GDM1 (cell line): ENCODE measurements at regions not wholly inside any gene's neighbourhood (a gene's known extent, or its start where the extent isn't known, plus 50 kb on each side); places are given as distances from the start of the nearest gene placed in this dataset.

Experiments
- DNase-seq: peaks from one replicate; lab custom pipeline; 2025; lab: John Stamatoyannopoulos, UW

DNA sequence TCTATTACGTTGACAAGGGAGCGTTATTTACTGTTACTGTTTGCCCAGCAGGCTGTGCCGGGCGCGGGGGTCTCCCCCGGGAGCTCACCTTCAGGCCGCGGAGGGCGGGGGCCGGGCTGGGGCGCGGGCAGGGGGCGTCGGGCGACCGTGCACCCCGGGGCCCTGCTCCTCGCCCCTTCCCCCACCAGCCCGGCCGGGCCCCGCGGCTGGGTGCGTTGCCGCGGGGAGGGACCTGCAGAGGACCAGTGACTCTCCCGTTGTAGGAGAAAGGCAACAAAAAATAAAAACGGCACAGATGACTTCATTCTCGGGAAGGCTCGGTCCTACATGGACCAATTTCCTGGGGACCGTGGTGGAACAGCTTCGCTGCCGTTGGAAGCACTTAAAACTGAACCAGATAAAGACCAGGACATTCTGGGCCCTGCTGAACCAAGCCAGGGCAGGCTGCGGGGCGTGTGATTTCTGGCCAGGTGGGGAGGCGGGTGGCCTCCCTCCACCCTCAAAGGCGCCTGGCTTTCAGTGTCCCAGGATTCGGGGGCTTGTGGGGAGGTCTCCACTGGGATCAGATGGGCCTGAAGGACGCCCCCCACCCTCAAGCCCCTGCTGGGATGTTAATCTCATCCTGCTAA is 57.4 kb downstream of the IGLL1 start:
- DNase-seq, result no peak

DNA sequence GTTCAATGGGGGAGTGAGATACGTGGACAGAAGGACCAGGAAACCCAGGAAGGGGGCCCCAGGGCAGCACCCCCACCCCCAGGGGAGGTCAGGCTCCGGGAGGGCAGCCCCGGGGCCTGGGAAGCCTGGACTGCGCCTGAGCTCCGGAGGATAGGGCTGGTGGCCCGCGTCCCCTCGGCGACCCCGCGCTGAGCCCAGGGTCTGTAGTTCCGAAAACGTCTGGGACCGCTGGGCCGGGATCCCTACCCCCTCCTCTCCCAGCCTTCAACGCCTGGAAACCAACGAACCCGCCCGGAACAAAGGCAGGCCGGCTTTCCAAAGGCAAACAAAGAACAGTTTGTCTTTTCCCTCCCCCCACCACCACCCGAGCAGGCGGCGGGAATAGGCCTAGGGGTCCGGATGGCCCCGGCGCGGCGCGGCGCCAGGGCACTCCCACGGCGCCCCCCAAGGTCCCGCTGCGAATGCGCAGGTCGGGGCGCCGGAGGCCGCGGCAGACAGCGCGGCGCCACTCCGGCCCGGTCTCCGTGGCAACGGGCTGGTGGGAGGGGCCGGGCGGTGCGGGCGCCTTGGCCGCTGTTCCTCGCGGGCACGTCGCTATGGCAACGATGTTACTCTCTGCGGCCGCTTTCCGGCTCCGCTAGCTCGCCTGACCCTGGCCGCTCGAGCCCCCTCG is 58.5 kb downstream of the IGLL1 start:
- peak; percentile 98 for DNase-seq

DNA sequence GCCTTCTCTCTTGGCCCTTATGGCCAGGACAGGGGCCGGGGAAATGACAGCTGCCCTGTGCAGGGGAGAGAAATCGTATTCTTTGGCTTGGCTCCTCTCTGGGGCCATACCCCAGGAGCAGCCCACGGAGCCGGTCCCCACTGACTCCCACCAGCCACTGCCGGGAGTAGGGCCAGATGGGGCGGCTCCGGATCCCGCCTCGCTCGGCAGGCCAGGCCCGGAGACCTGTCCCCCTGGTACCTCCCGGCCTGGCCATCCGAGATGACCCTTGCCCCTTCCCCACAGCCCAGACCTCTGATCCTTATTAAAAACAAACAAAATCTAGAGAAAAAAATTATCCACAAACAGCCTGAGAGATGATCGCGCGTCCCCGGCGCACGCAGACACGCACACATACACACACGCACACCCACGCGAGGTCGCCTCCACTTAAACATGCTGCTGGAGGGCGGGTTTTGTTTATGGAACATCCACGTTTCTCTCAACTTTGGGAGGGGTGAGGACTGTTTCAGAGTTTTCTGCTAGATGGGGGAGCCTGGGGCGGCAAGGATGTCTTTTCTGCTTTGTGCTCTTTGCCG is 59.1 kb downstream of the IGLL1 start:
- DNase-seq, result peak; percentile 53

DNA sequence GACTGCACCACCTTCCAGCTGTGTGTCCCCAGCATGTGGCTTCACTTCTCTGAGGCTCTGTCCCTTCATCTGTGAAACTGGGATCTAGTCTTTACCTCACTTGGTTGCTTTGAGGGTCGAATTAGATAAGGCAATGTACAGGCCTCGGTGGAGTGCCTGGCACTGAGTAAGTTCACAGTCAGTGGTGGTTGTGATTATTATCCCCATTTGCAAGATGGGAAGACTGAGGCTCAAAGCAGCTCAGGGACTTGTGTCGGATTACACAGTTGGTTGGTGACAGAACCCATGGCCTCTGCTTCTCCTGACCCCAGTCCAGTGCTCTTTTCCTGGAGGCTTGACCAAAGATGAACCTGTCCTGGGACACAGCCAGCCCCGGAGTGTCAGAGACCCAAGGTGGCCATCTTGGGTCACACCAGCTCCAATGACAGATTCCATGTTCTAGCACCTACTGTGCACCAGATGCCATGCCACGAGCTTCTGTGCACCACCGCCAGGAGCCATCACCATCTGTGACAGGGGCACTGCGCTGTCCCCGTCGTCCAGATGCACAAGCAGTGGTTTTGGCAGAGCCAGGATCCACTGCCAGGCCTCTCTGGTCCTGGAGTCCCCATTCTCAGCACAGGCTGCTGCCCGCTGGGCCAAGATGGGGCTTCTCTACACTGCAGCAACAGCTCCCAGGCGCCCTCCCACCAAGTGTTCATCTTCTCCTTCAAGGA is 60.5 kb downstream of the IGLL1 start:
- DNase-seq, result no peak

DNA sequence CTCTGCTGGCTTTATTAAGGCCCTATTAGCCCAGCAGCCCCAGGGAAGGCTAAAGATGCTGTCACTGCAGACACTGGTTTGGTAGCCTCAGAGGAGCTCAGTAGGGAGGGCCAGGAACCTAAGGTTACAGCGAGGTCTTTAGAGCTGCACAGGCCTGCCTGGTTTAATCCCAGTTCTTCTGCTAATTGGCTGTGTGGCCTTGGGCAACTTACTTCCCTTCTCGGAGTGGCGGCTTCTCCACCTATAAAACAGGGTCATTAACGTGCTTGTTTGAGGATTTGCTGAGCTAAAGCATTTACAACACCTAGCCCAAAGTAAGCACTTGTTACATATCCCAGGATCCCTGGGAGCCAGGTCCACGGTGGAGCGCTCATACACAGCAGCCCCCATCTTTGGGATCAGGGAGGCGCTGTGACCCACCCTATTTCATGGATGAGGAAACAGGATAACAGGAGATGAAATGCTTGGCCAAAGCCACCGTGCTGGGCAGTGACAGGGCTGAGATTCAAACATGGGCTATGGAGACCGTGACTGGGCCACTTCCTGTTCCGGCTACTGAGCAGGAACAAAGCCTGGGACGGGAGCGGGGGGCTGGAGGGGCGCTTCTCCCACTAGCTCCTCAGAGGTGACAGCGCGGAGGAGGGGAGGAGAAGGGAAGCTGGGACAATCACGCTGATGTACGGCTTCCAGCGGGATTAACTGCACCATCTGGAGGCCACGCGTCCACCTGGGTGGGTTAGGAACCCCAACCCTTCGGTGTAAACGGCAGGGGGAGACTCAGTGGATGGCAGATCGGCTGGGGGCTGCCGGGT is 61.5 kb downstream of the IGLL1 start:
- no peak for DNase-seq

DNA sequence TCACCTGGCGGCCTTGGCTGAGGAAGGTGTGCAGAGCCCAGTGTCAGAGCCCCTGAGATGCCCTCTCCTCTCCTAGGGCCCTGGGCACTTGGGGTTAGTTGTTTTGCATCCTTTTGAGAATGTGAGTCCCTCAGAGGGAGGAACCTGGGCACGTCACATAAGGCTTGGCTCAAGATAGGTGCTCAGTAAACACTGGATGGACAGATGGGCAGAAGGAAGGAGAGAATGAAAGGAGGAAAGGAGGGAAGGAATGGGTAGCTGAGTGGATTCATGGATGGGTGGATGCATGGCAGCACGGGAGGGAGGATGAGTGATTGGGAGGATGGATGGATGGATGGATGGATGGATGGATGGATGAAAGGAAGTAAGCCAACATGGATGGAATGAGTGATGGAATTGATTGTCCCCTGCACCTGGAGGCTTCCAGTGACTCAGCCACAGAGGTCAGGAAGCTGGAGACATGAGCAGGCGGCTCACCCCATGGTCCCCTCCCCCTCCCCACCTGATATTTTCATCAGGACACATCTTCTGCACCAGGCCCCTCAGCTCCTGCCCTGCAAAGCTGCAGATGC is 62.2 kb downstream of the IGLL1 start:
- DNase-seq, result no peak

DNA sequence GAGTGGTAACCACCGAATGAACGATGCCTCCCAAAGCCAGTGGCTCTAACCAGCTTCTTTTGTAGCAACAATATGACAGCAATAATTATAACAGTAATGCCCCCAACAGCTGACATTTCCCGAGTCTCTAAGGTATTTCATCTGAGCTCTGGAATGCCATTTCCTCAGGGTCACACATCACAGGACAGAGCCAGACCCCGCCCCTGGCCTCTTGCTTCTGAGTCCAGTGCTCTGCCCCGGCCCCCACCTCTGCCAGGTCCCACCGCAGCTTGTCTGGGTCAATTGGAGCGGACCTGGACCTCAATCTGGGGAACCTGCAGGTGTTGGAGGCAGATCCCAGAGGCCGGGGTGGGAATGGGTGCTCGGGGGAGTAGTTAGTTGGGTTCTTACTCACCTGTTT is 63.8 kb downstream of the IGLL1 start:
- DNase-seq, result no peak

DNA sequence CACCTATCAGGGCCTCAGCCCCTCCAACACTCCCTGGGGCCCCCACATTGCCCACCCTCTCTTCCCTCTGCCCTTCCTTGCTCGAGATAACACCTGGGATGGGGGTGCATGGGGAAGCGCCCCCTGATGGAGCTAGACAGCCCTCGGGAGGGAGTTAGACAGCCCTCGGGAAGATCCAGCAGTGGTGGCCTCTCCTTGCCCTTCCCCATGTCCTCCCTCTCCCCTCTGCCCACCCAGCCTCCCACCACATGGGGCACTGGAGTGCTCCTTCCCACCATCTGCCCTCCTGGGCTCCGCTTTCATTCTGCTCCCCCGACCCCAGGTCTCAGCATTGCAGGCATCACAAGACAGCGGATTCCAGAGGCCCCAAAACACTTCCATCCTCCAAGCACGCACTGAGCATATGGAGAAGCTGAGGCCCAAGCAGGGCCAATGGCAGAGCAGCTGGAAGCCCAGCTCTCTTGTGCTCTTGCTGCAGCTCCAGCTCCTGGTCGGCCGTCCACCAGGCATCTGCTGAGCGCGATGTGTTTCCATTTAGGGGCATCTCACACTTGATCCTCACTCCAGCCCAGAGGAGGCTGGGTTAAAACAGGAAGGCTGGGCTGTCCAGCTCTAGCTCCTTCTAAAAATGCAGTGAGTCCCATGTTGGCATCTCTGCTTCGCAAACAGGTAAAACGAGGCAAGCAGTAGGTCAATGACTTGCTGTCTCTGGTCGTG is 65.6 kb downstream of the IGLL1 start:
- no peak for DNase-seq

DNA sequence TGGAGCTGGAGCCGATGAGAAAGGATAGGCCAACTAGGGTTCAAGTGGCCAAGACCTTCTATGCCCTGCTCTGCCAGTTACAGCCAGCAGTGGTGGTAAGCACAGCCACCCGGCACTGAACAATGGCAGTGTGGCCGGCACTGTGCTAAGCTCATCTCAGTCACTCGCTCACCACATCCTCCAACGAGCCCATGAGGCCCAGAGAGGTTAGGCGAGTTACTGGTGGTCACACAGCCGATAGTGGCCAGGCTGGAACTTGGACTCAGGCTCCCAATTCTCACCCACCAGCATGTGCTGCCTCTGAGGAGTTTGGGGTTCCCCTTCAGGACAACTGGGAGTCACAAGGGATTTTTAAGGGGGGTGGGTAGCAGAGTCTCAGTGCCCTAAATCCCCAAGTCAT is 66.4 kb downstream of the IGLL1 start:
- no peak for DNase-seq

DNA sequence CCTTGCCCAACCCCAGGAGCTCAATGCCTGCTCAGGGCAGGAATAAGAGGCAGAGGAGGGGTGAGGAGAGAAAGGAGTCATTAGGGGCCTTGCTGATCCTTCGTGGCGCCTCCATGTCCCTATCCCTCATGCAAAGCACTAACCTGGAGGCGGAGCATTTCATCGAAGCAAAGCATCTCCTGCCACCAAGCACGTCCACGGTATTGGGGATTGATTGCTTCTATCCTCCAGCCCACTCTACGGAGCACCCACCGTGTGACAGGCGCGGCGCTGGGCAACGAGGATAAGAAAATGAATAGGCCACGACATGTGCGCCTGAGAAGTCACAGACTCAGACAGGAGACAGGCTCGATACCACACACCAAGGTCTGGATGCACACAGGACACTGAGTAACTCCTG is 67.0 kb downstream of the IGLL1 start:
- DNase-seq, result no peak

DNA sequence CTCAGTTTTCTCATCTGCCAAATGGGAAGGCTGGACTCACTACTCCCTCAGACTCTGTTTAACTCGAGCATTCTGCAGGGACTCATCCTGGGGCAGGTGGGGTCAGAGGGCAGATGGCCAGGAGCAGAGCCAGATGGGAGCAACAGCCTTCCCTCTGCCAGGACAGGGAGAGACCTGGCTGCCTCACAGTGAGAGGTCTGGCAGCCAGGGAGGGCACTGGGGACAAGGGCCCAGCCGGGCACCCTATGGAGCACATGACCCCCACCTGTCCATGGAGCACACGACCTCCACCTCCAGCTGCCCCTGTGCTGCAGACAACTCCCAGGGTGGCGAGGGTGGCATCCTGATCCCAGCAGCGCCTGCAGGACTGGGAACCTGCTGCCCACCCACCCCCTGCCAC is 67.4 kb downstream of the IGLL1 start:
- DNase-seq, result no peak

DNA sequence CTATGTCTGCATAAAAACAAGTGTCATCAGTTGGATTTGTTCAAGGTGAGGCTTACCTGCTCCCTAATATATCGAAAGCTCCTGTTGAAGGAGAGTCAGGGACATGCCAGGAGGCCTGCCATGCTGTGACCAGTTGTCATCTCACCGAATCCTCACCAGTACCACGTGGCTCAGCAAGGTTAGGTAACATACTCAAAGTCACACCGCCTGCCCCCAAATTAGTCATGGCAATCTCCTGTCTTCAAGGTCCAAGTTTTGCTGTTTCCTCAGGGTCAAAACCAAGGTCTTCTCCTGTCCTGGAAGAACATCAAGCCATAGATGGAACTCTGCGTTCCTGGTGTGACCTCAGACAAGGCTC is 67.8 kb downstream of the IGLL1 start:
- no peak for DNase-seq

DNA sequence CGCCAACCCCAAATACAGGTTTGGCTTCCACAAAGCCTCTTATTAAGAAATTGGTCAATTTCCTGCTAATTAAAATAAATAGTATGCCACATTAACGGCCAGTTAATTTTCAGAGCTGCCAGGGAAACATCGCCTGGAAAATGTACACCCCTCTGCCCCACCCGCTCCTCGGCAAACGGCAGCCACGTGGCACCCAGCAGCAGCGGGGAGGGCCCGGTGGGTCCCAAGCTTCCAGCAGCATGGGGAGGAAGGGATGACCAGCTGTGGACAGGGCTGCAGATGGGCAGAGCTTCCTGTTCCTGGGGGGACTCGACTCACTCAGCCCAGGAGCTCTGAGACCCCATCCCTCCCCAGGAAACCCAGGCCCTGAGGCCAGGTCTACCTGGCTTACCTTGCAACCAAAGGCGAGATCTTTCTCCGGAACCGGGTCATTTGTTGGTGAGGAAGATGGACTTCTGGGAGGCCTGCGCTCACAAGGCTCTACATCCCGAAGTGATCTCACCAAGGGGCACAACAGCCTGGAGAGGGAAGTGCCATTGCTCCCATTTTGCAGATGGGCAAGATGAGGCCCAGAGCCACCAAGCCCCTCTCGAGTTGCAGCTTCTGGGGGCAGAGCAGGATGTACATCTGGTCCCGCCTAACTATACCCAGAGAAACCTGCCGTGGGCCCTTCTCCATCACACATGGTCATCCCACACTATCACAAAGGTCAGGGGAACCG is 68.3 kb downstream of the IGLL1 start:
- no peak for DNase-seq

DNA sequence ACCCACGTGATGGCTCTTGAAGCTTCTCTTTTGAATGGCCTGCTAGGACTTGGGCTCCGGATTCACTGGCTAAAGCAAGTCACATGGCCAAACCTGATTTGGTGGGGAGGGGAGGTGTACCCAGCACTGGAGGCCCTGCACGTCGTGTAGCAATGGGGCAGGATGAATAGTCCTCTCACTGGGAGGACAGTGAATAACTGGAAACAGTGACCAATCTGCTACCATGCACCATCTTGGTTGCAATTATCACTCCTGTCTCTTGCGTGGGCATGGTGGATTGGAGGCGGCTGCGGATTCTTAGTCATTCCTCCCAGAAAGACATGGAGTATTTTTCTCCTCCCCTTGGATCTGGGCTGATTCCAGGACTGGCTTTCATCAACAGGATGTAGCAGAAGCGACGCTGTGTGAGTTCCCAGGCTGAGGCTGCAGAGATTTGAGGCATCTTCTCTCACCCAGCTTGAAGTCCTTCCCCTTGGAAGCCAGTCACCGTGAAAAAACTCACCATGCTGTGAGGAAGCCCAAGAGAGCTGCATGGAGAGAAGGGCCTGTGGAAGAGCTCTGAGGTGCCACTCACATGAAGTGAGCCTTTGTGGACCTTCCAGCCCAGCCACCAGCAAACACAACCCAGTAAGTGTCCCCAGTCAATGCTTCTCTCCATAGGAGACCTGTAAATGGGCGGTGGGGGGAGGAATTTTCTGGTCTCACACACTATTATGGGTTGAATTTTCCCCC is 70.4 kb downstream of the IGLL1 start:
- no peak for DNase-seq

DNA sequence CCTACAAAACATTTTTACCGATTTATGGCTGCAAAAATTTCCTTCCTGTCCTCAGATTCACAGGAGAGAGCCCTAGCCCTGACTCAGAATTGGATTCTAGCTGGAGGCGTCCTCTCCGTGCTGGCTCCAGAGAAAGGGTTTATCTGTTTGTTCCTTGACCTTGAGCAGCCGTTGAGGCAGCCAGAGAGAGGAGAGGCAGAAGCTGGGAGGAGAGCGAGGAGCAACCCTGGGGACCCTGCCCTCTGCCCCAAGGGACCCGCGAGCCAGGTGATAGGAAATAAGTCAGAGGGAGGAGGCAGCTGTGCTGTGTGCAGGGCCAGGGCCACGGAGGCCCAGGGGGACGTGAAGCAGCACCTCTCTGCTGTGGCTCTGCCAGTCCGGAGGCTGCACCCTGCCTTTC is 75.6 kb downstream of the IGLL1 start:
- DNase-seq, result no peak

DNA sequence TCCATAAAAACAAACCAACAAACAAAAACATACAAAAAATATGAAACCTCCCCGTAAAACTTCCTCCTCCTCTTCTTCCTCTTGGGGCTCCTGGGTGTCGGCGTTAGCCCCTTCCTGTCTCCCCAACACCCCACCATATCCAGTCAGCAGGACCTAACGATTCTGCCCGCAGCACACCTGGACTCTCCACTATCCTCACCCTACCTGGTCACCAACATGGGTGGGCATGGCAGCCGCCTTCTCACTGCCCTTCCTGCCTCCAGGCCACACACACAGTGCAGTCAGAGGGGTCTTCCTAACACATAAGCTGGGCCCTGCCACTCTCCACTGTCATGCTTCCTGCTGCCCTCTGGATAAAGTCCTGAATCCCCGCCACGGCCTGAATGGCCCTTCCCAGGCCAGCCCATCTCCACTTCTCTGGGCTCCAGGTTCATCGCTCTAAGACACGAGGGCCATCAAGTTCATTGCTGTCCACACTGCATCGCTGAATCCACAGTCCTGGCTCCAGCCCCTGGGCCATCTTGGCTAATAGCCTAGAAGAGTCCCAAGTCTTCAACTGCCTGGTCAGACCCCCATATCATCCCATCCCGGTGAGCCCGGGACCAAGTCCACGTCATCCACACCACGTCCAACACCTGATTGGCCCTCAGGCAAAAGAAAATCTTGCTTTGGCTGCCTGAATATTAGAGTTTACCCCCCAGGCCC is 76.2 kb downstream of the IGLL1 start:
- DNase-seq, result no peak

DNA sequence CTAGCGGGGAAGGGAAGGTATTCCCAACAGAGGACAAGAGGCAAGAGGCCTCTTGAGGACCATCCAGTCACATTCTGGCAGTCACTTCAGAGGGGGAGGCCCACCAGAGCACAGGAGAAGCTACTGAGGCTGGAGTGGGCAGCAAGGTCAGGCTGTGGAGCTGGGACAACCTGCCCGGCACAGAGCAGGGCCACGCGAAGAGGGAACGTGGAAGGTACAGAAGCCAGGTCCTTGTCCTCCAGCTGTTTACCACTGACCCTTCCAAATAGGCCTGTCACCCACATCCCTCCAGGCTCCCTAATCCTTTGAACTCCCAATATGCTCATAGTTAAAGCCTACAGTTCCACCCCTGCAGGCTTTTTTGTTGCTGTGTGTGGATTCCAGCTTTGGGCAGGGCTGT is 76.9 kb downstream of the IGLL1 start:
- no peak for DNase-seq

DNA sequence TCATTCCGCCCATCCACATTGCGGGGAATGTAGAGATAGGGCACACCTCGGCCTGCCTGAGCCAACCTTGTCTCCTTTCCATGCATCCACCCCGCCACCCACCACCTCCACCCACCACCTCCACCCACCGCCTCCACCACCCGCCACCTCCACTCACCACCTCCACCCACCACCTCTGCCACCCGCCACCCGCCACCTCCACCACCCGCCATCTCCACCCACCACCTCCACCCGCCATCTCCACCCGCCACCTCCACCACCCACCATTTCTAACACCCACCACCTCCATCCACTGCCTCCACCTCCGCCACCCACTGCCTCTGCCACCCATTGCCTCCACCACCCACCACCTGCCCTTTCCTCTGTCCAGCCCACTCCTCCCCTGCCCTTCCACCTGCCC is 78.4 kb downstream of the IGLL1 start:
- DNase-seq, result no peak

DNA sequence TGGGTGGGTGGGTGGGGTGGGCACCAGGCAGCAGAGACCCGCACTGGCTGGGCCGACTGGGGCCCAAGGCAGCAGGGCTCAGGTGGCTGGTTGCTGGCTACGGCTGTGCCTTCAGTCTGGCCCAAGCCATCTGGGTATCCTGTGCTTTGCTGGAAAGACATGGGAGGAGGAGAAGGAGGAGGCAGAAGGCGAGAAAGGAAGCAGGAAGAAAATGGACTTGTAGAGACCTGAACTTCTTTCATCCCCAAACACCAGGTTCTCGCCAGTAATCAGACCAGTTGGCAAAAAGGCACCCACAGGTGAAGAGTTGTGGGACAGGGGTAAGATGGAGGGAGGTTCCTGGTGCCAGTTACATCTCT is 78.8 kb downstream of the IGLL1 start:
- DNase-seq, result no peak
